Endothelial cell of umbilical vein (primary cell): ENCODE measurements at regions not wholly inside any gene's neighbourhood (a gene's known extent, or its start where the extent isn't known, plus 50 kb on each side); places are given as distances from the start of the nearest gene placed in this dataset.

Source experiments
- BruUV-seq: library from RNA; stranded (reverse); fragments of 400-500 nt; replicated peaks from 2 replicates; lab custom pipeline; 2021; lab: Mats Ljungman, UMichigan
- CTCF ChIA-PET: fragments of 300-600, 350-600 bp; sonication (Branson Sonifier 250); formaldehyde crosslinking; loops from one replicate; lab custom pipeline; 2021; ENCODE audit warnings: antibody characterized with exemption, inconsistent platforms; lab: Charles Lee
- POLR2A ChIA-PET: fragments of 300-600, 350-600 bp; sonication (Branson Sonifier 250); formaldehyde crosslinking; loops from one replicate; lab custom pipeline; 2021; ENCODE audit warnings: antibody characterized with exemption, inconsistent platforms; lab: Charles Lee
- DNase-seq: peaks from one replicate; pipeline ENCODE4 v3.0.0-alpha.2; 2011; ENCODE audit warnings: low read depth, low spot score
- FAIRE-seq: peaks from 2 replicates; lab custom pipeline; 2011; peaks lifted over from hg19 to GRCh38; lab: Jason Lieb, UNC
- H2AFZ ChIP-seq: 2 replicates; pipeline ENCODE4 v1.6.0; 2012; ENCODE audit warnings: low read depth, low read length, control low read depth, inconsistent platforms
- H3K27ac ChIP-seq: 2 replicates; pipeline ENCODE4 v1.5.1; 2011; ENCODE audit warnings: low read depth, mild to moderate bottlenecking, control low read depth, low read length, moderate library complexity; ENCODE audit not compliant: insufficient read depth
- H3K27me3 ChIP-seq, 2 experiments: 2 replicates each; pipeline versions ENCODE4 v1.6.0 to v1.6.1; 2011; ENCODE audit warnings: low read length in 2 of 2, mixed read lengths in 1 of 2; ENCODE audit not compliant: control insufficient read depth in 2 of 2, insufficient read depth in 2 of 2
- H3K36me3 ChIP-seq, 2 experiments: 2 replicates in 1 of 2; 3 replicates in 1 of 2; pipeline ENCODE4 v1.5.1; 2011; ENCODE audit warnings: low read length in 2 of 2, mild to moderate bottlenecking in 1 of 2, moderate library complexity in 1 of 2; ENCODE audit not compliant: control insufficient read depth in 2 of 2, insufficient read depth in 2 of 2; ENCODE audit errors: extremely low read depth in 1 of 2
- H3K4me1 ChIP-seq: 3 replicates; pipeline ENCODE4 v1.5.1; 2011; ENCODE audit warnings: mild to moderate bottlenecking, low read length; ENCODE audit not compliant: control insufficient read depth, insufficient read depth; ENCODE audit errors: extremely low read depth
- H3K4me2 ChIP-seq: 2 replicates; pipeline ENCODE4 v1.6.1; 2011; ENCODE audit warnings: low read length, control low read depth, mixed read lengths; ENCODE audit not compliant: insufficient read depth
- H3K4me3 ChIP-seq, 3 experiments: fragments of 200-600 bp in 1 of 3; sonication (generic), shearing (Covaris generic) in 1 of 3; replicated peaks in 1 of 3; 2 replicates each; pipeline ENCODE4 v1.5.1; 2011 to 2016; ENCODE audit warnings: control low read depth in 3 of 3, low read length in 3 of 3, mild to moderate bottlenecking in 2 of 3, inconsistent platforms in 1 of 3, low read depth in 1 of 3, moderate library complexity in 1 of 3; ENCODE audit not compliant: insufficient read depth in 1 of 3
- H3K79me2 ChIP-seq: 2 replicates; pipeline ENCODE4 v1.6.0; 2012; ENCODE audit warnings: low read length, inconsistent platforms; ENCODE audit not compliant: control insufficient read depth, insufficient read depth
- H3K9ac ChIP-seq: replicated peaks from 2 replicates; pipeline ENCODE3; 2011; ENCODE audit warnings: low read length, control low read depth; ENCODE audit not compliant: insufficient read depth; ENCODE audit errors: extremely low read depth
- H3K9me1 ChIP-seq: replicated peaks from 3 replicates; pipeline ENCODE4 v1.6.0; 2011; ENCODE audit warnings: mild to moderate bottlenecking, low read length; ENCODE audit not compliant: control insufficient read depth, insufficient read depth; ENCODE audit errors: extremely low read depth
- H3K9me3 ChIP-seq: replicated peaks from 2 replicates; pipeline ENCODE4 v1.5.1; 2012; ENCODE audit warnings: low read length, inconsistent platforms; ENCODE audit not compliant: control insufficient read depth, insufficient read depth
- H4K20me1 ChIP-seq: replicated peaks from 2 replicates; pipeline ENCODE3; 2011; ENCODE audit warnings: mild to moderate bottlenecking, low read length; ENCODE audit not compliant: control insufficient read depth, insufficient read depth; ENCODE audit errors: extremely low read depth
- EZH2 ChIP-seq: IDR thresholded peaks from 2 replicates; pipeline ENCODE4 v1.6.1; 2012; ENCODE audit warnings: borderline replicate concordance, low read depth, mild to moderate bottlenecking, moderate library complexity, low read length, inconsistent platforms; ENCODE audit not compliant: severe bottlenecking
- FOS ChIP-seq: IDR thresholded peaks from 2 replicates; pipeline ENCODE4 v1.6.1; 2011; ENCODE audit warnings: mild to moderate bottlenecking, low read length, moderate library complexity, borderline replicate concordance; ENCODE audit not compliant: insufficient read depth
- GATA2 ChIP-seq: IDR thresholded peaks from 2 replicates; pipeline ENCODE4 v1.7.0; 2011; ENCODE audit warnings: low read depth, mild to moderate bottlenecking, moderate library complexity, mixed read lengths, low read length; ENCODE audit not compliant: insufficient read length, insufficient read depth
- JUN ChIP-seq: IDR thresholded peaks from 2 replicates; pipeline ENCODE4 v1.6.1; 2011; ENCODE audit warnings: borderline replicate concordance, low read depth; ENCODE audit not compliant: insufficient read length, insufficient read depth
- MYC ChIP-seq: IDR thresholded peaks from one replicate; pipeline ENCODE4 v1.6.1; 2011; ENCODE audit warnings: mild to moderate bottlenecking, low read depth, low read length
- POLR2A ChIP-seq: IDR thresholded peaks from 2 replicates; pipeline ENCODE4 v1.6.1; 2012; ENCODE audit warnings: low read depth, mild to moderate bottlenecking, control low read depth, low read length
- POLR2AphosphoS5 ChIP-seq: IDR thresholded peaks from 2 replicates; pipeline ENCODE4 v1.6.1; 2012; ENCODE audit warnings: low read depth, mild to moderate bottlenecking, control low read depth, low read length, moderate library complexity; ENCODE audit not compliant: insufficient read depth
- dilution Hi-C: fragments of 300-500 bp; cut with MboI; formaldehyde crosslinking; loops from one replicate; pipeline ENCODE4 v1.15.0; 2019; ENCODE audit warnings: low sequenced_read_pairs; ENCODE audit not compliant: extremely low pct_ligation_motif_present
- intact Hi-C: fragments of 100-400 bp; cut with micrococcal nuclease; formaldehyde crosslinking; loops from one replicate; pipeline ENCODE4 v1.10.0; 2022
- TF ChIP-seq, protein P1 (sequence below), 2 donors: IDR thresholded peaks; 1 replicate in 1 of 2; 2 replicates in 1 of 2; pipeline ENCODE4 v1.5.1; 2011; ENCODE audit warnings: low read length in 2 of 2, mild to moderate bottlenecking in 2 of 2, moderate library complexity in 2 of 2, control low read depth in 1 of 2, inconsistent platforms in 1 of 2, low read depth in 1 of 2; ENCODE audit not compliant: insufficient read depth in 1 of 2; ENCODE audit errors: extremely low read depth in 1 of 2
- TF ChIP-seq, protein P2 (sequence below): IDR thresholded peaks from 2 replicates; pipeline ENCODE4 v1.6.1; 2011; ENCODE audit not compliant: insufficient read depth, insufficient read length

DNA sequence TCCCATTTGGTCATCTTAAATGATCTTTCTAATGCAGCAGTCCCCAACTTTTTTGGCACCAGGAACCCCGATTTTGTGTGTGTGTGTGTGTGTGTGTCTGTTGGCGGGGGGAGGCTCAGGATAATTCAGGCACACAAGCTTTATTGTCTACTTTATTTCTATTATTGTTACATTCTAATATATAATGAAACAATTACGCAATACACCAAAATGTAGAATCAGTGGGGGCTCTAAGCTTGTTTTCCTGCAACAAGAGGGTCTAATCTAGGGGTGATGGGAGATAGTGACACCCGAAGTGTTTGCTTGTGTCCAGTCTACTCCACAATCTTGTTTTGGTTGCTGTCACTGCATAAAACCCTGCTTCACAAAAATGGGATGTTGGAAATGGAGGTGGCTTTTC is 621.1 kb upstream of the LRFN5 start:
- TF ChIP-seq EZH2, result no peak
- Histone ChIP-seq H3K27ac (no peak overlapping the region), H3K4me1 (no peaks in the 10 kb centered on the region), H2AFZ (no peak overlapping the region), H3K36me3 (no peaks in the 10 kb centered on the region), H3K9me3 (no peaks in the 10 kb centered on the region), H3K4me3 (no peak overlapping the region), H3K9me1 (no peaks in the 10 kb centered on the region), H3K4me2 (no peak overlapping the region), H4K20me1 (no peaks in the 10 kb centered on the region), H3K27me3 (no peaks in the 10 kb centered on the region), H3K9ac (no peak overlapping the region), H3K79me2 (no peaks in the 10 kb centered on the region)
- FAIRE-seq (no peak), DNase-seq (no peak)
- dilution Hi-C loops, result no loop called here
- ChIA-PET POLR2A (no interaction called here), CTCF (no interaction called here)
- intact Hi-C loops, result no loop called here
- BruUV-seq, result no TSS peak

DNA sequence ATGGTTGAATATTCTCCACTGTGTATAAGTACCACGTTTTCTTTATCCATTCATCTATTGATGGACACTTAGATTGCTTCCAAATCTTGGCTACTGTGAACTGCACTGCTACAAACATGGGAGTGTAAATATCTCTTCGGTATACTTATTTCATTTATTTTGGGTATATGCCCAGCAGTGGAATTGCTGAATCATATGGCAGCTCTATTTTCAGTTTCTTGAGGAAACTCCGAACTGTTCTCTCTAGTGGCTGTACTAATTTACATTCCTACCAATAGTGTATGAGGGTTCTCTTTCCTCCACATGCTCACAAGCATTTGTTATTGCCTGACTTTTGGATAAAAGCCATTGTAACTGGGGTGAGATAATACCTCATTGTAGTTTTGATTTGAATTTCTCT is 623.1 kb upstream of the LRFN5 start:
- Histone ChIP-seq H4K20me1 (no peaks in the 10 kb centered on the region), H3K27me3 (no peaks in the 10 kb centered on the region), H3K4me2 (no peak overlapping the region), H3K79me2 (no peaks in the 10 kb centered on the region), H3K4me3 (no peak overlapping the region), H3K9me3 (no peaks in the 10 kb centered on the region), H3K4me1 (no peaks in the 10 kb centered on the region), H3K36me3 (no peaks in the 10 kb centered on the region), H3K9me1 (no peaks in the 10 kb centered on the region), H3K9ac (no peak overlapping the region), H3K27ac (no peak overlapping the region), H2AFZ (no peak overlapping the region)
- DNase-seq (no peak), FAIRE-seq (no peak)
- no TSS peak for BruUV-seq
- ChIA-PET POLR2A (no interaction called here), CTCF (no interaction called here)
- dilution Hi-C loops (no loop called here), intact Hi-C loops (no loop called here)
- TF ChIP-seq EZH2 (no peak), JUN (no peak), MYC (no peak), GATA2 (no peak), POLR2AphosphoS5 (no peak), FOS (no peak), POLR2A (no peak)
- TF ChIP-seq, protein P1, sequence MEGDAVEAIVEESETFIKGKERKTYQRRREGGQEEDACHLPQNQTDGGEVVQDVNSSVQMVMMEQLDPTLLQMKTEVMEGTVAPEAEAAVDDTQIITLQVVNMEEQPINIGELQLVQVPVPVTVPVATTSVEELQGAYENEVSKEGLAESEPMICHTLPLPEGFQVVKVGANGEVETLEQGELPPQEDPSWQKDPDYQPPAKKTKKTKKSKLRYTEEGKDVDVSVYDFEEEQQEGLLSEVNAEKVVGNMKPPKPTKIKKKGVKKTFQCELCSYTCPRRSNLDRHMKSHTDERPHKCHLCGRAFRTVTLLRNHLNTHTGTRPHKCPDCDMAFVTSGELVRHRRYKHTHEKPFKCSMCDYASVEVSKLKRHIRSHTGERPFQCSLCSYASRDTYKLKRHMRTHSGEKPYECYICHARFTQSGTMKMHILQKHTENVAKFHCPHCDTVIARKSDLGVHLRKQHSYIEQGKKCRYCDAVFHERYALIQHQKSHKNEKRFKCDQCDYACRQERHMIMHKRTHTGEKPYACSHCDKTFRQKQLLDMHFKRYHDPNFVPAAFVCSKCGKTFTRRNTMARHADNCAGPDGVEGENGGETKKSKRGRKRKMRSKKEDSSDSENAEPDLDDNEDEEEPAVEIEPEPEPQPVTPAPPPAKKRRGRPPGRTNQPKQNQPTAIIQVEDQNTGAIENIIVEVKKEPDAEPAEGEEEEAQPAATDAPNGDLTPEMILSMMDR (IDR thresholded peaks at IDR 0.05; ENCODE audit: extremely low read depth in 1 of 2, insufficient read depth in 1 of 2, low read depth in 1 of 2, low read length in 2 of 2), result no peak
- TF ChIP-seq, protein P2, sequence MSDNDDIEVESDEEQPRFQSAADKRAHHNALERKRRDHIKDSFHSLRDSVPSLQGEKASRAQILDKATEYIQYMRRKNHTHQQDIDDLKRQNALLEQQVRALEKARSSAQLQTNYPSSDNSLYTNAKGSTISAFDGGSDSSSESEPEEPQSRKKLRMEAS, result no peak
